Karpas-422 (cell line): ENCODE measurements at regions not wholly inside any gene's neighbourhood (a gene's known extent, or its start where the extent isn't known, plus 50 kb on each side); places are given as distances from the start of the nearest gene placed in this dataset.

Source experiments
- DNase-seq: peaks from one replicate; pipeline ENCODE4 v3.0.0-alpha.2; 2015
- H2AFZ ChIP-seq: fragments of 200-600 bp; sonication (generic); 2 replicates; pipeline ENCODE4 v1.6.1; 2014; ENCODE audit warnings: antibody characterized with exemption, low read length, mixed read lengths
- H3K27ac ChIP-seq: fragments of 200-600 bp; sonication (generic); 2 replicates; pipeline ENCODE4 v1.5.1; 2014; ENCODE audit warnings: mild to moderate bottlenecking, low read length, moderate library complexity
- H3K27me3 ChIP-seq: fragments of 200-600 bp; sonication (generic); 2 replicates; pipeline ENCODE4 v1.6.1; 2014; ENCODE audit warnings: low read length, mixed read lengths
- H3K36me3 ChIP-seq: fragments of 200-600 bp; sonication (generic); 2 replicates; pipeline ENCODE4 v1.6.1; 2014; ENCODE audit warnings: low read length, mixed read lengths; ENCODE audit not compliant: insufficient read depth
- H3K4me1 ChIP-seq: fragments of 200-600 bp; sonication (generic); 2 replicates; pipeline ENCODE4 v1.6.1; 2014; ENCODE audit warnings: mild to moderate bottlenecking, low read length, mixed read lengths
- H3K4me2 ChIP-seq: fragments of 200-600 bp; sonication (generic); 2 replicates; pipeline ENCODE4 v1.6.1; 2014; ENCODE audit warnings: low read length, low read depth, mild to moderate bottlenecking; ENCODE audit not compliant: poor library complexity, severe bottlenecking
- H3K4me3 ChIP-seq: fragments of 200-600 bp; sonication (generic); 2 replicates; pipeline ENCODE4 v1.5.1; 2014; ENCODE audit warnings: mild to moderate bottlenecking, antibody characterized with exemption, low read length, mixed read lengths
- H3K79me2 ChIP-seq: fragments of 200-600 bp; sonication (generic); 2 replicates; pipeline ENCODE4 v1.6.1; 2014; ENCODE audit warnings: mild to moderate bottlenecking, low read length, mixed read lengths
- H3K9ac ChIP-seq: fragments of 200-600 bp; sonication (generic); 2 replicates; pipeline ENCODE4 v1.6.0; 2014; ENCODE audit warnings: low read length
- H3K9me2 ChIP-seq: fragments of 200-600 bp; sonication (generic), shearing (Covaris generic); replicated peaks from 2 replicates; pipeline ENCODE4 v1.6.0; 2014; ENCODE audit warnings: mild to moderate bottlenecking, low read length, moderate library complexity; ENCODE audit not compliant: insufficient read depth
- H3K9me3 ChIP-seq: fragments of 300-700, 200-600 bp; sonication (generic); 2 replicates; pipeline ENCODE4 v1.6.1; 2014; ENCODE audit warnings: low read length, mixed read lengths
- H4K20me1 ChIP-seq: fragments of 200-600 bp; sonication (generic); 2 replicates; pipeline ENCODE4 v1.6.1; 2014; ENCODE audit warnings: mild to moderate bottlenecking, antibody characterized with exemption, low read length, low read depth; ENCODE audit not compliant: insufficient read depth

DNA sequence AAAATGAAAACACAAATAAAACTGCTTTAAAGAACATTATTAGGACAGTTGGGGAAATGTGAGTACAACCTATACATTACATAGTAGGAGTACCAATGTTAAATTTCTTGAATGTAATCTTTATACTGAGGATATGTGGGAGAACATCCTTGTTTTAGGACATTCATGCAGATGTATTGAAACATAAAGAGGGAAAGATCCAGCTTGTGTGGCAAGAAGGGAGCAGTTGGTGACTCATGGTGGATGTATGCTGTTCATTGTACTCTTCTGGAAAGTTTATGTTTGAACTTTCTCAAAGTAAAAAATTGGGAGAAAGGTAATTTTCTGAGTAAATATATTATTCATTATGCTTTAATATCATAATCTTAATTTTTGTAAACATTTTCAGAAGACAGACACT is 132.1 kb upstream of the DLGAP1 start:
- H4K20me1 ChIP-seq: no peaks in the 10 kb centered on the region
- no peak overlapping the region for H3K4me3 ChIP-seq
- H3K79me2 ChIP-seq: no peaks in the 10 kb centered on the region
- H3K27me3 ChIP-seq: no peaks in the 10 kb centered on the region
- H3K9me3 ChIP-seq: no peaks in the 10 kb centered on the region
- no peak overlapping the region for H3K9ac ChIP-seq
- no peak overlapping the region for H3K4me2 ChIP-seq
- H3K36me3 ChIP-seq: no peaks in the 10 kb centered on the region
- H3K27ac ChIP-seq: no peak overlapping the region
- H2AFZ ChIP-seq: no peak overlapping the region
- H3K4me1 ChIP-seq: no peaks in the 10 kb centered on the region
- no peak for DNase-seq
- no peaks in the 10 kb centered on the region for H3K9me2 ChIP-seq

DNA sequence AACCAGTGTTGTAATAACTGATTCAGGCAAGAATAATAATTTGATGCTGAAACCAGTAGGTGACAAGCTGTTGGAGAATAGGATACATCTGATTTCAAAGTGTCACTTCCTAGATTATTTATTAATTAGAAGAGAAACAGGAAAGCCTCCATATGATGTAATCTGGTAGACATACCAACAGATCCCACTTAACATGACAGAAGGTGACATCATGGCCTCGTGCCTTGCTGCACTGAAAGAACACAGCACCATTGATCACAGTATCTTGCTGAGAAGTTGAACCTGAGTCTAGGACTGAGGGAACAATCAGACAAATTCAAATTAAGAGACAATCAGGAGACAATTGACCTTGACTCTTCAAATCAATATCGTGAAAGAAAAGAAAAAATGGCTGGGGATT is 131.6 kb upstream of the DLGAP1 start:
- Histone ChIP-seq H2AFZ (no peak overlapping the region), H3K4me3 (no peak overlapping the region), H3K36me3 (no peaks in the 10 kb centered on the region), H3K27ac (no peak overlapping the region), H3K4me2 (no peak overlapping the region), H3K9ac (no peak overlapping the region), H4K20me1 (no peaks in the 10 kb centered on the region), H3K27me3 (no peaks in the 10 kb centered on the region), H3K79me2 (no peaks in the 10 kb centered on the region), H3K9me3 (no peaks in the 10 kb centered on the region), H3K9me2 (no peaks in the 10 kb centered on the region), H3K4me1 (no peaks in the 10 kb centered on the region)
- DNase-seq: no peak

DNA sequence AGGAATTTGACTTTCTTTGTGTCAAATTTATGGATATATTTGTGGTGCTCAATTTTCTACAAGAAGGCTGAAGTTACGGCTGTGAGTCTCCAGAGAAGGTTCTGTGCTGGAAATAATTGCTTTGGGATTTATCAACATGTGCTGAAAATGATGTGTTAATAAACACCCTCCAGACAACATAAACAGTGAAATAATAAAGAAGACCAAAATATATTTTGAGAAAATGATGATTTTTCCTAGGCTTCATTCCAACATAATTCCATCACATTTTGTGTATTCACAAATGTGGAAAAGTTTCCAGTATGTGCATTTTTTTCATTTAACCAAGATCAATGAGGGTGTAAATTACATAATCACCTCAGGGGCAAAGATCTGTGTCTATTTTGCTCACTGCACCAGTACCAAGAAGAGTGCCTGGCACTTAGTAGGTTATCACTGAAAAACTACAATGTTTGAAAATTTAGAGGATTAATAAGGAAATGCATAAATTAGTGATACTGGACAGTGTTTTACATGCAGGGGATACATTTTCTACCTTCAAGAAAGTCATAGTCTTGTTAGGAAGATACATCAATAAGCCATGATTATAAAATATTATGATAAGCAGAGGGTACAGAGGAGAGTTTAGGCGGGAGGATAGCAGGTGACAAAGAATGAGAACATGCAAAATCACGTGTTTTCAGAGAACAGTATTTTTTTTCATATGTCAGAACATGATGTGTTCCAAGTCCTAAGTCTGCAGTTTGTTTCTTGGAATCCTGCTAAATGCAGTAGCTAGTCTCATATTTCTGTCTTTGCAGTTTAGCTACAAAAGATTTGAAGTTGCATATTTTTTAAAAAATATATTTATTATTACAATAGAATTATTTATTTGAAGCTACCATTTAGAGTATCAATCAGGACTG is 127.6 kb upstream of the DLGAP1 start:
- Histone ChIP-seq H3K9me3 (peaks cover 7% of the 10 kb centered on the region), H2AFZ (no peak overlapping the region), H3K27me3 (no peaks in the 10 kb centered on the region), H3K36me3 (no peaks in the 10 kb centered on the region), H3K9ac (no peak overlapping the region), H3K79me2 (no peaks in the 10 kb centered on the region), H3K4me1 (no peaks in the 10 kb centered on the region), H3K4me2 (no peak overlapping the region), H3K27ac (no peak overlapping the region), H3K9me2 (0 out of 2 replicates have a peak, but pooled peaks cover 3% of the 10 kb centered on the region), H4K20me1 (no peaks in the 10 kb centered on the region), H3K4me3 (no peak overlapping the region)
- no peak for DNase-seq

DNA sequence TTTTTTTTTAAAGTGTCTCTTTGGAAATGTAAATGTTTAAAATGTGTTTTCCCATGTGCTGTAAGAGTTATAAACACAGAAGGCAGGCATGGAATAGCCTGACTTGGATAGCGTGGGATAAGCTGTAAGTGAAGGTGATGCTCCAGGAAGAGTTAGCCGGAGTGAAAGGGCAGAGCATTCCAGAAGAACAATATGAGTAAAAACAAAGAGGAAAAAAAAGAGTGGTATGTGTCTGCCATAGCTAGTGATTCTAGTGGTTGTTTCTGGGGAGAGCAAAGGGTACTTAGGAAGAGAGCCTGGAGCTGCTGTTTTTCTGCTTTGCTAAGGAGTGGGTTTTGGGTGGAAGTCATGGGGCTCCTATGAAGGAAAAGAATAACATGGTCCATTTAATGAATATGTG is 126.9 kb upstream of the DLGAP1 start:
- H3K4me3 ChIP-seq: no peak overlapping the region
- H3K27ac ChIP-seq: no peak overlapping the region
- H2AFZ ChIP-seq: no peak overlapping the region
- no peaks in the 10 kb centered on the region for H4K20me1 ChIP-seq
- 0 out of 2 replicates have a peak, but pooled peaks cover 3% of the 10 kb centered on the region for H3K9me2 ChIP-seq
- H3K27me3 ChIP-seq: no peaks in the 10 kb centered on the region
- H3K9me3 ChIP-seq: peaks cover 14% of the 10 kb centered on the region
- no peak for DNase-seq
- no peak overlapping the region for H3K4me2 ChIP-seq
- H3K9ac ChIP-seq: no peak overlapping the region
- H3K4me1 ChIP-seq: no peaks in the 10 kb centered on the region
- H3K36me3 ChIP-seq: no peaks in the 10 kb centered on the region; the same call in 1 of the 2 replicates
- H3K79me2 ChIP-seq: no peaks in the 10 kb centered on the region

DNA sequence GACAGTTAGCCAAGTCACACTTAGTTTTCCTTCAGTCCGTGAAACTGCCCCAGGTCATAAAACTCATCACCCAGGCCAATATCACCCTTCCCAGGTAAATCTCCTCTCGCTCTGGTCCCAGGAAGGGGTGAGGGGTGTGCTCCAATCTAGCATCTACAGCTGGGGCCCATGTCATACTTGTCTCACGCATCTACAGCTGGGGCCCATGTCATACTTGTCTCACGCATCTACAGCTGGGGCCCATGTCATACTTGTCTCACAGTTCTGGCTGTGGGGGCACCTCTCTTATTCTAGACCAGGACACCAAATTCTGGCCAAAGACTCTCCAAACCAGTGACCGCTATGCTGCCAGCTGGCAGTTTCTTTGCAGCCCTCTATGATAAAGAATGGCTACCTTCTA is 123.3 kb upstream of the DLGAP1 start:
- peaks cover 22% of the 10 kb centered on the region for H3K9me3 ChIP-seq
- DNase-seq: no peak
- H4K20me1 ChIP-seq: no peaks in the 10 kb centered on the region
- H3K79me2 ChIP-seq: no peaks in the 10 kb centered on the region
- no peak overlapping the region for H3K9ac ChIP-seq
- H3K27me3 ChIP-seq: no peaks in the 10 kb centered on the region
- no peak overlapping the region for H3K4me3 ChIP-seq
- H3K4me1 ChIP-seq: no peaks in the 10 kb centered on the region
- H3K4me2 ChIP-seq: no peak overlapping the region
- H3K27ac ChIP-seq: no peak overlapping the region
- H3K36me3 ChIP-seq: no peaks in the 10 kb centered on the region; the same call in 1 of the 2 replicates
- no peak overlapping the region for H2AFZ ChIP-seq
- H3K9me2 ChIP-seq: 0 out of 2 replicates have a peak, but pooled peaks cover 3% of the 10 kb centered on the region

DNA sequence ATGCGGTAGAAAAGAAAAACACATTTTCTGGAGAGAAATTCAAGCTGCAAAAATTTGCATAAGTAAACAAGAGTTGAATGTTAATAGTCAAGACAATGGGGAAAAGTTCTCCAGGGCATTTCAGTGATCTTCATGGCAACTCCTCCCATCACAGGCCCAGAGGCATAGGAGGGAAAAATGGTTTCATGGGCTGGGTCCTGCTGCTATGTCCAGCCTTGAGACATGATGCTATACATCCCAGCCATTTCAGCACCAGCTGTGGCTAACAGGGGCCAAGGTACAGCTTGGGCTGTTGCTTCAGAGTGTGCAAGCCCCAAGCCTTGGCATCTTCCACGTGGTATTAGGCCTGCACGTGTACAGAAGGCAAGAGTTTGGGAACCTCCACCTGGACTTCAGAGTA is 118.6 kb upstream of the DLGAP1 start:
- Histone ChIP-seq H3K9me3 (peaks cover 22% of the 10 kb centered on the region), H3K36me3 (no peaks in the 10 kb centered on the region; the same call in 1 of the 2 replicates), H3K4me1 (no peaks in the 10 kb centered on the region), H3K4me2 (no peak overlapping the region), H3K4me3 (no peak overlapping the region), H2AFZ (no peak overlapping the region), H3K27me3 (no peaks in the 10 kb centered on the region), H3K79me2 (no peaks in the 10 kb centered on the region), H3K9ac (no peak overlapping the region), H3K27ac (no peak overlapping the region), H4K20me1 (no peaks in the 10 kb centered on the region), H3K9me2 (no peaks in the 10 kb centered on the region)
- DNase-seq: no peak

DNA sequence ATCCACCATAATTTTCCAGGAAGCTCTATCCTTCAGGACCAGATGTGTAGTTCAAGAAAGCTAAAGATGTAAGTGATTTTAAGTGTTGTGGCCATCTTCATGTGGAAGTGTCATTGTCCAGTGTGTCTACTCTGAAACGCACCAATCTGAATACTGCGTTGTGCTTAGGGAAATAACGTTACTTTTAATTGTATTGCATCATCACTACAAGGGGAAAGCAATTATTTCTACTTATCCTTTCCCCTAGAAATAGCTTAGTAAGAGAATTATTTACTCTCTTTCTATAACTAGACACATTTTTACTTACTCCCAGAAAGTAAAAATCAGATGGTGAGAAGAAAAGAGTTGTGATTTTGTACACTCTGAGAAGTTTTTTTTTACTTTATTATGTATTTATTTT is 102.4 kb upstream of the DLGAP1 start:
- H3K36me3 ChIP-seq: no peaks in the 10 kb centered on the region
- no peak overlapping the region for H2AFZ ChIP-seq

DNA sequence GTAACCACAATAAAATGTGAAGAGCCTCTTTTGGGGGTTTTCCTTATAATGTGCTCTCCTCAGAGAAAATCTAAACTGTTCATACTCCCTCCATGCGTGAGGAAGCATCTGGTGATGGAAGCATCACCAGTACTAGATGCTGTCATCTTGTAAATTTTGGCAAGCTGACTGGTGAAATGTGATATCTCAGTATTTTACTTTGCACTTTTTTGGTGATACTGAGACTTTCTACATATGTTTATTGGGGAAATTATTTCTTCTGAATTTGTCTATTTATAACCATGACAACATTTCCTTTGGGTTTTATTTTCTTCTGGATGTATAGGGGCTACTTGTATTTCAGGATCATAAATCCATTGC is 95.9 kb upstream of the DLGAP1 start:
- Histone ChIP-seq H3K9me3 (no peaks in the 10 kb centered on the region), H2AFZ (no peak overlapping the region), H3K79me2 (no peaks in the 10 kb centered on the region), H3K4me2 (no peak overlapping the region), H4K20me1 (no peaks in the 10 kb centered on the region), H3K9ac (no peak overlapping the region), H3K36me3 (no peaks in the 10 kb centered on the region), H3K4me3 (no peak overlapping the region), H3K9me2 (no peaks in the 10 kb centered on the region), H3K27ac (no peak overlapping the region), H3K27me3 (no peaks in the 10 kb centered on the region), H3K4me1 (no peaks in the 10 kb centered on the region)
- no peak for DNase-seq

More for the DNA sequence above, 102.4 kb upstream of the DLGAP1 start:
- Histone ChIP-seq H4K20me1 (no peaks in the 10 kb centered on the region), H3K9me3 (no peaks in the 10 kb centered on the region), H3K27ac (no peak overlapping the region), H3K9me2 (no peaks in the 10 kb centered on the region), H3K4me3 (no peak overlapping the region), H3K4me1 (no peaks in the 10 kb centered on the region), H3K79me2 (no peaks in the 10 kb centered on the region), H3K4me2 (no peak overlapping the region), H3K9ac (no peak overlapping the region), H3K27me3 (no peaks in the 10 kb centered on the region)
- DNase-seq: no peak
